Right lobe of liver (tissue), 6 donors: ENCODE measurements at regions not wholly inside any gene's neighbourhood (a gene's known extent, or its start where the extent isn't known, plus 50 kb on each side); places are given as distances from the start of the nearest gene placed in this dataset.
"Not testable (repeated sequence)": the region's sequence is repeated elsewhere in the genome, so short reads cannot be mapped to it uniquely, and the experiment has no call there.

Source experiments
- ATAC-seq, 4 donors: fragments of 200-7000 bp; cut with Tn5 transposase; one replicate each; pipeline ENCODE4 v1.9.1; 2020; ENCODE audit warnings: mild to moderate bottlenecking in 4 of 4, moderate library complexity in 4 of 4
- DNase-seq, 3 donors: peaks; one replicate each; pipeline ENCODE4 v3.0.0-alpha.2; 2020
- H3K27ac ChIP-seq, 3 donors: fragments of 200-600 bp; one replicate each; pipeline ENCODE4 v1.8.0; 2022
- H3K27me3 ChIP-seq, 2 donors: fragments of 200-600 bp; one replicate each; pipeline ENCODE4 v1.8.0; 2022
- H3K36me3 ChIP-seq, 4 donors: fragments of 200-600 bp; sonication (generic) in 1 of 4; one replicate each; pipeline versions ENCODE4 v1.5.1 to v1.8.0; 2017 to 2022; ENCODE audit warnings: control low read depth in 1 of 4
- H3K4me1 ChIP-seq, 4 donors: fragments of 200-600 bp; sonication (generic) in 1 of 4; one replicate each; pipeline versions ENCODE4 v1.5.1 to v1.8.0; 2017 to 2022; ENCODE audit warnings: control low read depth in 1 of 4
- H3K4me3 ChIP-seq, 3 donors: fragments of 200-600 bp; one replicate each; pipeline ENCODE4 v1.8.0; 2022
- H3K9me3 ChIP-seq, 4 donors: fragments of 200-600 bp; sonication (generic) in 1 of 4; one replicate each; pipeline versions ENCODE4 v1.5.1 to v1.8.0; 2017 to 2022; ENCODE audit warnings: control low read depth in 1 of 4
- CTCF ChIP-seq, 4 donors: fragments of 200-600 bp in 3 of 4; fragments of 450-650 bp in 1 of 4; IDR thresholded peaks; one replicate each; pipeline versions ENCODE4 v1.5.1 to v1.8.0; 2016 to 2022; ENCODE audit warnings: antibody characterized with exemption in 4 of 4, mild to moderate bottlenecking in 2 of 4
- POLR2A ChIP-seq: fragments of 450-650 bp; IDR thresholded peaks from one replicate; pipeline ENCODE4 v1.6.1; 2017; ENCODE audit warnings: antibody characterized with exemption, mild to moderate bottlenecking
- WGBS: methylation state at CpG from one replicate; pipeline ENCODE4 v1.1.6; 2018; ENCODE audit warnings: low coverage, low lambda C conversion rate; ENCODE audit not compliant: insufficient coverage; ENCODE audit errors: missing lambda C conversion rate; 5-methylcytosine and 5-hydroxymethylcytosine counted together
- intact Hi-C, 2 donors: fragments of 100-400 bp; cut with DNase I; formaldehyde crosslinking; loops; one replicate each; pipeline versions ENCODE4 v1.11.2 to v1.14.1; 2022
- donor health status: DM: no; HTN: yes; CAD: no.
- donor health status: DM: no; HTN: no; CAD: no.
- donor health status: DM: no; HTN: no; CAD: no.
- donor health status: DM: no; HTN: yes; CAD: no.
- donor health status: DM: no; HTN: yes; CAD: no.

- H3K4me1 ChIP-seq: no peaks in the 10 kb centered on the region
- no peak overlapping the region for H3K4me3 ChIP-seq
- no peak for DNase-seq
- H3K9me3 ChIP-seq: no peaks in the 10 kb centered on the region
- no peak for ATAC-seq
- WGBS: 86% methylated on average over 9 of the region's 9 CpGs
- no peak overlapping the region for H3K27ac ChIP-seq
- intact Hi-C loops: no loop called here
- TF ChIP-seq CTCF (IDR thresholded peaks at IDR 0.05) (no peak), POLR2A (no peak)
- no peaks in the 10 kb centered on the region for H3K27me3 ChIP-seq
- H3K36me3 ChIP-seq: no peaks in the 10 kb centered on the region
Observed at GRCh38 chr15:69679623-69680228, 227.1 kb downstream of the RPLP1 start.

GRCh38 chr15:69684823-69685222 lies 232.2 kb downstream of the RPLP1 start:
- H3K4me1 ChIP-seq, ATAC-seq, H3K9me3 ChIP-seq, H3K27ac ChIP-seq, H3K4me3 ChIP-seq, intact Hi-C loops, H3K36me3 ChIP-seq, H3K27me3 ChIP-seq, DNase-seq: not testable (repeated sequence)
- WGBS: 80% methylated on average over 4 of the region's 4 CpGs

GRCh38 chr15:69685512-69686452 lies 233.2 kb downstream of the RPLP1 start:
- Histone ChIP-seq H3K9me3 (peaks cover 0 to 4% (median 0%) of the 10 kb centered on the region in 4 donors), H3K4me3 (no peak overlapping the region), H3K4me1 (no peaks in the 10 kb centered on the region), H3K27ac (no peak overlapping the region), H3K36me3 (no peaks in the 10 kb centered on the region), H3K27me3 (no peaks in the 10 kb centered on the region)
- intact Hi-C loops: no loop called here
- no peak for ATAC-seq
- TF ChIP-seq CTCF (IDR thresholded peaks at IDR 0.05): no peak
- TF ChIP-seq POLR2A: no peak
- 73% methylated on average over 3 of the region's 8 CpGs for WGBS
- no peak for DNase-seq

GRCh38 chr15:69686626-69687025 lies 234.0 kb downstream of the RPLP1 start:
- Histone ChIP-seq H3K4me3 (no peak overlapping the region), H3K36me3 (no peaks in the 10 kb centered on the region), H3K27me3 (no peaks in the 10 kb centered on the region), H3K9me3 (peaks cover 0 to 4% (median 0%) of the 10 kb centered on the region in 4 donors), H3K4me1 (no peaks in the 10 kb centered on the region), H3K27ac (no peak overlapping the region)
- WGBS: 76% methylated on average over 7 of the region's 7 CpGs
- intact Hi-C loops: no loop called here
- ATAC-seq: no peak
- no peak for DNase-seq
- TF ChIP-seq POLR2A (no peak), CTCF (IDR thresholded peaks at IDR 0.05) (no peak)

GRCh38 chr15:69689133-69689532 lies 236.5 kb downstream of the RPLP1 start:
- intact Hi-C loops: no loop called here
- DNase-seq (no peak), ATAC-seq (no peak)
- no peaks in the 10 kb centered on the region for H3K4me1 ChIP-seq
- TF ChIP-seq POLR2A (no peak), CTCF (IDR thresholded peaks at IDR 0.05) (no peak)
- H3K4me3 ChIP-seq: no peak overlapping the region
- H3K27ac ChIP-seq: no peak overlapping the region
- peaks cover 0 to 4% (median 0%) of the 10 kb centered on the region in 4 donors for H3K9me3 ChIP-seq
- H3K27me3 ChIP-seq: no peaks in the 10 kb centered on the region
- no peaks in the 10 kb centered on the region for H3K36me3 ChIP-seq
- 100% methylated on average over 1 of the region's 1 CpG for WGBS
